ENCODE measurements at regions not wholly inside any gene's neighbourhood (a gene's known extent, or its start where the extent isn't known, plus 50 kb on each side); places are given as distances from the start of the nearest gene placed in this dataset.

- no peaks in the 10 kb centered on the region for H3K9me3 ChIP-seq (ENCODE audit: control insufficient read depth, insufficient read depth, low read depth, low read length)
- no peak overlapping the region for H3K4me3 ChIP-seq (ENCODE audit: low read depth in 2 of 2, low read length in 2 of 2)
- H3K27ac ChIP-seq (ENCODE audit: low read length) = no peak overlapping the region
- in situ Hi-C loops (cut with HindIII; ENCODE audit: low pct_unique_long_range_greater_than_20kb, low sequenced_read_pairs) = no loop called here
- CTCF ChIA-PET = no interaction called here
- no peaks in the 10 kb centered on the region for H3K27me3 ChIP-seq (ENCODE audit: control insufficient read depth, insufficient read depth, low read length)
- POLR2A ChIA-PET = no interaction called here
- intact Hi-C loops (cut with micrococcal nuclease; ENCODE audit: unreplicated experiment) = no loop called here
- no TSS peak for BruUV-seq (replicated peaks)
- no peak for DNase-seq (ENCODE audit: low read depth, low spot score)
- H3K36me3 ChIP-seq (ENCODE audit: control insufficient read depth, insufficient read depth, low read length) = no peaks in the 10 kb centered on the region
- no peak for TF ChIP-seq TCF7L2 (IDR thresholded peaks at IDR 0.05; ENCODE audit: low read depth, low read length)
- TF ChIP-seq CTCF (IDR thresholded peaks at IDR 0.05) = no peak
- TF ChIP-seq POLR2AphosphoS5 (IDR thresholded peaks at IDR 0.05; ENCODE audit: low read depth, low read length) = no peak
- H3K4me1 ChIP-seq (ENCODE audit: control insufficient read depth, insufficient read depth, low read length) = no peaks in the 10 kb centered on the region
- ATAC-seq = no peak
Observed at GRCh38 chr3:153951276-153951675, 169.9 kb upstream of the ARHGEF26 start.

GRCh38 chr3:153952091-153952490 is 169.1 kb upstream of the ARHGEF26 start:
- DNase-seq (ENCODE audit: low read depth, low spot score) = no peak
- Histone ChIP-seq H3K9me3 (ENCODE audit: control insufficient read depth, insufficient read depth, low read depth, low read length) (no peaks in the 10 kb centered on the region), H3K36me3 (ENCODE audit: control insufficient read depth, insufficient read depth, low read length) (no peaks in the 10 kb centered on the region), H3K27ac (ENCODE audit: low read length) (no peak overlapping the region), H3K4me3 (ENCODE audit: low read depth in 2 of 2, low read length in 2 of 2) (no peak overlapping the region), H3K27me3 (ENCODE audit: control insufficient read depth, insufficient read depth, low read length) (no peaks in the 10 kb centered on the region), H3K4me1 (ENCODE audit: control insufficient read depth, insufficient read depth, low read length) (no peaks in the 10 kb centered on the region)
- no peak for TF ChIP-seq SIN3A (IDR thresholded peaks at IDR 0.05; ENCODE audit: borderline replicate concordance, insufficient read depth, low read depth, low read length)
- TF ChIP-seq REST (IDR thresholded peaks at IDR 0.05; ENCODE audit: insufficient read depth in 1 of 2, low read depth in 2 of 2, low read length in 1 of 2) = no peak
- no peak for TF ChIP-seq TCF7L2 (IDR thresholded peaks at IDR 0.05; ENCODE audit: low read depth, low read length)
- no peak for TF ChIP-seq POLR2AphosphoS5 (IDR thresholded peaks at IDR 0.05; ENCODE audit: low read depth, low read length)
- TF ChIP-seq CTCF (IDR thresholded peaks at IDR 0.05) = no peak
- ATAC-seq = no peak
- CTCF ChIA-PET = no interaction called here
- intact Hi-C loops (cut with micrococcal nuclease; ENCODE audit: unreplicated experiment) = no loop called here
- BruUV-seq (replicated peaks) = no TSS peak
- in situ Hi-C loops (cut with HindIII; ENCODE audit: low pct_unique_long_range_greater_than_20kb, low sequenced_read_pairs) = no loop called here
- POLR2A ChIA-PET = no interaction called here

GRCh38 chr3:153956613-153957012 is 164.6 kb upstream of the ARHGEF26 start:
- Histone ChIP-seq H3K27me3 (ENCODE audit: control insufficient read depth, insufficient read depth, low read length) (no peaks in the 10 kb centered on the region), H3K9me3 (ENCODE audit: control insufficient read depth, insufficient read depth, low read depth, low read length) (no peaks in the 10 kb centered on the region), H3K4me3 (ENCODE audit: low read depth in 2 of 2, low read length in 2 of 2) (no peak overlapping the region), H3K27ac (ENCODE audit: low read length) (no peak overlapping the region), H3K4me1 (ENCODE audit: control insufficient read depth, insufficient read depth, low read length) (no peaks in the 10 kb centered on the region), H3K36me3 (ENCODE audit: control insufficient read depth, insufficient read depth, low read length) (no peaks in the 10 kb centered on the region)
- ChIA-PET CTCF (no interaction called here), POLR2A (no interaction called here)
- DNase-seq (ENCODE audit: low read depth, low spot score) = no peak
- in situ Hi-C loops (cut with HindIII; ENCODE audit: low pct_unique_long_range_greater_than_20kb, low sequenced_read_pairs) = no loop called here
- BruUV-seq (replicated peaks) = no TSS peak
- intact Hi-C loops (cut with micrococcal nuclease; ENCODE audit: unreplicated experiment) = no loop called here
- TF ChIP-seq REST (IDR thresholded peaks at IDR 0.05; ENCODE audit: insufficient read depth in 1 of 2, low read depth in 2 of 2, low read length in 1 of 2) (no peak), POLR2AphosphoS5 (IDR thresholded peaks at IDR 0.05; ENCODE audit: low read depth, low read length) (no peak), SIN3A (IDR thresholded peaks at IDR 0.05; ENCODE audit: borderline replicate concordance, insufficient read depth, low read depth, low read length) (no peak), TCF7L2 (IDR thresholded peaks at IDR 0.05; ENCODE audit: low read depth, low read length) (no peak), CTCF (IDR thresholded peaks at IDR 0.05) (no peak)
- ATAC-seq = no peak

Data from Panc1 (cell line).